H1 (cell line): ENCODE measurements at regions not wholly inside any gene's neighbourhood (a gene's known extent, or its start where the extent isn't known, plus 50 kb on each side); places are given as distances from the start of the nearest gene placed in this dataset.
"Not testable (repeated sequence)": the region's sequence is repeated elsewhere in the genome, so short reads cannot be mapped to it uniquely, and the experiment has no call there.

Source experiments
- CTCF ChIA-PET: fragments of 300-600 bp; sonication (Branson Sonifier 250); formaldehyde crosslinking; loops from one replicate; lab custom pipeline; 2021; ENCODE audit not compliant: partially characterized antibody; lab: Charles Lee
- POLR2A ChIA-PET: fragments of 300-600 bp; sonication (Branson Sonifier 250); formaldehyde crosslinking; loops from one replicate; lab custom pipeline; 2021; ENCODE audit warnings: inconsistent platforms; ENCODE audit not compliant: partially characterized antibody; lab: Charles Lee
- DNase-seq, 2 experiments: peaks; one replicate each; pipeline versions ENCODE4 v3.0.0 to v3.0.0-alpha.2; 2010 to 2022; ENCODE audit warnings: low spot score in 2 of 2, low read depth in 1 of 2, mixed read lengths in 1 of 2
- FAIRE-seq: peaks from 2 replicates; lab custom pipeline; 2011; peaks lifted over from hg19 to GRCh38; lab: Jason Lieb, UNC
- H2AFZ ChIP-seq: 2 replicates; pipeline ENCODE4 v1.8.1; 2012; ENCODE audit warnings: low read length, inconsistent platforms
- H2AK5ac ChIP-seq: 2 replicates; pipeline ENCODE4 v1.6.1; 2013; ENCODE audit warnings: low read depth, low read length
- H2BK120ac ChIP-seq: replicated peaks from 2 replicates; pipeline ENCODE3; 2013; ENCODE audit warnings: low read depth, low read length, inconsistent platforms
- H2BK12ac ChIP-seq: 2 replicates; pipeline ENCODE4 v1.6.1; 2013; ENCODE audit warnings: low read depth, low read length
- H2BK15ac ChIP-seq: 2 replicates; pipeline ENCODE4 v1.6.1; 2013; ENCODE audit warnings: low read length
- H2BK20ac ChIP-seq: 2 replicates; pipeline ENCODE4 v1.6.1; 2013; ENCODE audit warnings: low read length
- H2BK5ac ChIP-seq: 2 replicates; pipeline ENCODE4 v1.6.1; 2013; ENCODE audit warnings: low read depth, low read length
- H3K14ac ChIP-seq: 2 replicates; pipeline ENCODE4 v1.6.1; 2013; ENCODE audit warnings: inconsistent platforms; ENCODE audit not compliant: insufficient read length
- H3K18ac ChIP-seq: 2 replicates; pipeline ENCODE4 v1.6.1; 2013; ENCODE audit warnings: low read length; ENCODE audit errors: extremely low read depth
- H3K23ac ChIP-seq: 2 replicates; pipeline ENCODE4 v1.6.1; 2013; ENCODE audit warnings: inconsistent platforms; ENCODE audit not compliant: insufficient read length
- H3K23me2 ChIP-seq: 2 replicates; pipeline ENCODE4 v1.6.1; 2013; ENCODE audit warnings: low read depth, low read length
- H3K27ac ChIP-seq: 2 replicates; pipeline ENCODE4 v1.6.1; 2011; ENCODE audit warnings: low read depth, low read length, inconsistent platforms
- H3K27me3 ChIP-seq, 4 experiments: replicated peaks in 1 of 4; 1 replicate in 1 of 4; 2 replicates in 3 of 4; pipeline versions ENCODE4 v1.6.1 to v1.8.1; 2011 to 2013; ENCODE audit warnings: low read length in 3 of 4, mild to moderate bottlenecking in 3 of 4, inconsistent platforms in 2 of 4, mixed read lengths in 2 of 4, moderate library complexity in 1 of 4; ENCODE audit not compliant: control insufficient read depth in 3 of 4, insufficient read depth in 3 of 4; ENCODE audit errors: extremely low read depth in 1 of 4
- H3K36me3 ChIP-seq, 4 experiments: 2 replicates each; pipeline versions ENCODE4 v1.6.1 to v1.8.1; 2011 to 2013; ENCODE audit warnings: mild to moderate bottlenecking in 4 of 4, low read length in 3 of 4, moderate library complexity in 2 of 4, control low read depth in 1 of 4, inconsistent platforms in 1 of 4; ENCODE audit not compliant: insufficient read depth in 4 of 4, control insufficient read depth in 2 of 4
- H3K4ac ChIP-seq: replicated peaks from 2 replicates; pipeline ENCODE3; 2013; ENCODE audit warnings: low read length, low read depth, mixed read lengths, inconsistent platforms; ENCODE audit not compliant: insufficient read length
- H3K4me1 ChIP-seq, 4 experiments: replicated peaks in 1 of 4; 1 replicate in 1 of 4; 2 replicates in 3 of 4; pipeline versions ENCODE4 v1.6.1 to v1.8.1; 2011 to 2013; ENCODE audit warnings: low read length in 3 of 4, inconsistent platforms in 2 of 4, mixed read lengths in 1 of 4; ENCODE audit not compliant: insufficient read depth in 4 of 4, control insufficient read depth in 3 of 4
- H3K4me2 ChIP-seq, 2 experiments: 2 replicates each; pipeline versions ENCODE4 v1.6.1 to v1.8.1; 2011 to 2013; ENCODE audit warnings: low read depth in 2 of 2, low read length in 2 of 2, control low read depth in 1 of 2, inconsistent platforms in 1 of 2, mild to moderate bottlenecking in 1 of 2; ENCODE audit not compliant: insufficient read depth in 1 of 2
- H3K4me3 ChIP-seq, 4 experiments: fragments of 200-600, 300-600 bp in 1 of 4; sonication (generic), shearing (Covaris generic), sonication (Bioruptor Twin) in 1 of 4; 2 replicates each; pipeline versions ENCODE4 v1.5.1 to v1.8.1; 2011 to 2016; ENCODE audit warnings: low read length in 4 of 4, low read depth in 3 of 4, control low read depth in 2 of 4, inconsistent platforms in 2 of 4, mild to moderate bottlenecking in 2 of 4, mixed read lengths in 1 of 4, moderate library complexity in 1 of 4; ENCODE audit not compliant: insufficient read depth in 2 of 4; ENCODE audit errors: extremely low read depth in 1 of 4
- H3K56ac ChIP-seq: replicated peaks from 2 replicates; pipeline ENCODE3; 2013; ENCODE audit warnings: low read depth, mild to moderate bottlenecking, mixed read lengths, low read length, inconsistent platforms; ENCODE audit not compliant: insufficient read length
- H3K79me1 ChIP-seq: 2 replicates; pipeline ENCODE4 v1.6.1; 2013; ENCODE audit warnings: low read depth, low read length, control low read depth
- H3K79me2 ChIP-seq, 2 experiments: 2 replicates each; pipeline versions ENCODE4 v1.6.1 to v1.8.1; 2012 to 2013; ENCODE audit warnings: low read length in 2 of 2, mild to moderate bottlenecking in 2 of 2, inconsistent platforms in 1 of 2; ENCODE audit not compliant: insufficient read depth in 2 of 2, control insufficient read depth in 1 of 2
- H3K9ac ChIP-seq, 4 experiments: replicated peaks in 1 of 4; 1 replicate in 1 of 4; 2 replicates in 3 of 4; pipeline versions ENCODE4 v1.6.1 to v1.8.1; 2011 to 2013; ENCODE audit warnings: low read depth in 3 of 4, low read length in 3 of 4, control low read depth in 2 of 4, mild to moderate bottlenecking in 2 of 4, moderate library complexity in 2 of 4, inconsistent platforms in 1 of 4; ENCODE audit errors: extremely low read depth in 1 of 4
- H3K9me3 ChIP-seq, 2 experiments: 2 replicates each; pipeline versions ENCODE4 v1.6.1 to v1.8.1; 2012 to 2013; ENCODE audit warnings: mild to moderate bottlenecking in 2 of 2, moderate library complexity in 2 of 2, control low read depth in 1 of 2, inconsistent platforms in 1 of 2, low read depth in 1 of 2, low read length in 1 of 2, mixed read lengths in 1 of 2; ENCODE audit not compliant: insufficient read depth in 2 of 2
- H4K20me1 ChIP-seq, 2 experiments: replicated peaks in 1 of 2; 2 replicates each; pipeline versions ENCODE3 to v1.8.1; 2011 to 2013; ENCODE audit warnings: inconsistent platforms in 2 of 2, low read length in 2 of 2, mild to moderate bottlenecking in 1 of 2; ENCODE audit not compliant: insufficient read depth in 2 of 2, control insufficient read depth in 1 of 2
- H4K5ac ChIP-seq: 2 replicates; pipeline ENCODE4 v1.6.1; 2013; ENCODE audit warnings: low read length, low read depth, mixed read lengths, inconsistent platforms; ENCODE audit not compliant: insufficient read length
- H4K8ac ChIP-seq: 2 replicates; pipeline ENCODE4 v1.8.0; 2013; ENCODE audit warnings: mild to moderate bottlenecking, moderate library complexity, low read length, inconsistent platforms; ENCODE audit not compliant: insufficient read depth; ENCODE audit errors: extremely low read depth
- H4K91ac ChIP-seq: replicated peaks from 2 replicates; pipeline ENCODE3; 2013; ENCODE audit warnings: low read length, mixed read lengths, inconsistent platforms; ENCODE audit not compliant: insufficient read length
- WGBS, 2 experiments: shearing (Covaris generic) in 1 of 2; methylation state at CpG; one replicate each; pipeline versions ENCODE4 v1.1.6 to v1.1.7; 2013 to 2015; ENCODE audit warnings: low lambda C conversion rate in 2 of 2, mixed read lengths in 2 of 2, inconsistent platforms in 1 of 2, low coverage in 1 of 2, missing lambda C conversion rate in 1 of 2; ENCODE audit not compliant: insufficient replicate concordance in 2 of 2, insufficient coverage in 1 of 2, insufficient read length in 1 of 2; ENCODE audit errors: extremely low coverage in 1 of 2, missing lambda C conversion rate in 1 of 2; 5-methylcytosine and 5-hydroxymethylcytosine counted together

DNA sequence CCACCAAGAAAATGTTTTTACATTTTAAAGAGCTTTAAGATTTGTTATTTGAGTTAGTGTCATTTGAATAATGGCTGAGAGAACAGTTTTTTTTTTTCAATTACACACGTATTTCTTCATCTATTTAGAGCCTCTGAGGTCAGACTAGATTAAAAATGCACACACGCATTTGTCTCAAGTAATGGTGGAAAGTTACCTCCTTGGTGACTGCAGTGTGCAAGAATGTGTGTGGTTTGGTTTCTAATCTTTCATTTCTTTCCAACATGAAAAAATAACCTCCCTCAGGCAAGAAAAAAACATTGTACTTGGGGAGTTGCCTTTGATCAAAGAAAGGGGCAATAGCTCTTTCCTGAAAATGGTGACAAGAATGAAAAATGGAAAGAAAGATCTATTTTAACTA is 235.5 kb upstream of the ZNF337 start:
- H3K79me1 ChIP-seq, FAIRE-seq, H4K91ac ChIP-seq, POLR2A ChIA-PET, H3K56ac ChIP-seq, H3K79me2 ChIP-seq, H2BK12ac ChIP-seq, H2AK5ac ChIP-seq, DNase-seq, H2BK120ac ChIP-seq, H3K9ac ChIP-seq, H3K4me2 ChIP-seq, H3K4ac ChIP-seq, H2BK15ac ChIP-seq, H4K20me1 ChIP-seq, H3K4me1 ChIP-seq, H2BK20ac ChIP-seq, H3K9me3 ChIP-seq, H4K5ac ChIP-seq, H4K8ac ChIP-seq, H3K27ac ChIP-seq, H2AFZ ChIP-seq, H2BK5ac ChIP-seq, H3K36me3 ChIP-seq, H3K27me3 ChIP-seq, H3K23ac ChIP-seq, H3K4me3 ChIP-seq, H3K23me2 ChIP-seq, H3K14ac ChIP-seq, H3K18ac ChIP-seq: not testable (repeated sequence)
- CTCF ChIA-PET = interaction anchor here (0.7 kb wide), 2 partner anchors 54 to 240 kb away, joined by 3 to 5 read pairs; no protein-coding TSS in a partner anchor
- 78% methylated on average over 2 of the region's 2 CpGs; no CpG with 5 or more reads in 1 of the 2 experiments for WGBS, 2 experiments

DNA sequence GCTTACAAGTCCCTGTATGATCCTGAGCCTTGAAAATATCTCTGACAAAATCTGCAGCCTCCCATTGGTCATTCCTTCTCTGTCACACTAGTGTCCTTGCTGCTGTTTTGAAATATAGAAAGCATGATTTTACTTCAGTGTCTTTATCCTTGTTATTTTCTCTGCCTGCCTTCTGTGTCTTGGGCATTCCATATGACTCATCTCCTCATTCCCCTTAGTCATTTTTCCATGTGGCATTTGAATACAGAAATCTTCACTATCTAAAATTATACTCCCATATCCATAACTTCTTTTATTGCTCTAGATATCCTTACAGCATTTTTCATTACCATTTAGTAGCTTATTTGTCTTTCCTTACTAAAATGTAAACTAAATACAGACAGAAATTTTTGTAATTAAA is 205.7 kb upstream of the ZNF337 start:
- H2BK15ac ChIP-seq, H3K79me1 ChIP-seq, H3K9ac ChIP-seq, H3K4me3 ChIP-seq, H4K5ac ChIP-seq, H4K20me1 ChIP-seq, H3K27ac ChIP-seq, H2BK12ac ChIP-seq, H2AFZ ChIP-seq, H3K18ac ChIP-seq, H2AK5ac ChIP-seq, H3K23ac ChIP-seq, H3K27me3 ChIP-seq, H3K23me2 ChIP-seq, H2BK20ac ChIP-seq, CTCF ChIA-PET, H4K8ac ChIP-seq, H3K14ac ChIP-seq, H2BK5ac ChIP-seq, POLR2A ChIA-PET, H3K9me3 ChIP-seq, H3K4me2 ChIP-seq, H4K91ac ChIP-seq, H2BK120ac ChIP-seq, H3K56ac ChIP-seq, H3K79me2 ChIP-seq, H3K4ac ChIP-seq, H3K36me3 ChIP-seq, H3K4me1 ChIP-seq, DNase-seq, FAIRE-seq: not testable (repeated sequence)
